Mesendoderm (in vitro differentiated cells): ENCODE measurements at regions not wholly inside any gene's neighbourhood (a gene's known extent, or its start where the extent isn't known, plus 50 kb on each side); places are given as distances from the start of the nearest gene placed in this dataset.

Source experiments
- DNase-seq: peaks from one replicate; pipeline ENCODE4 v3.0.0; 2013
- H2AK5ac ChIP-seq: 2 replicates; pipeline ENCODE4 v1.6.1; 2013; ENCODE audit warnings: low read length, inconsistent platforms
- H2BK120ac ChIP-seq: 2 replicates; pipeline ENCODE4 v1.6.1; 2013; ENCODE audit warnings: low read depth, mild to moderate bottlenecking, low read length, moderate library complexity, mixed read lengths
- H2BK15ac ChIP-seq: replicated peaks from 2 replicates; pipeline ENCODE4 v1.6.1; 2013; ENCODE audit warnings: low read depth, mild to moderate bottlenecking, moderate library complexity
- H2BK5ac ChIP-seq: 2 replicates; pipeline ENCODE4 v1.6.1; 2013; ENCODE audit warnings: low read length, inconsistent platforms
- H3K18ac ChIP-seq: 2 replicates; pipeline ENCODE4 v1.6.1; 2013; ENCODE audit warnings: mild to moderate bottlenecking, low read length, mixed read lengths
- H3K23ac ChIP-seq: one replicate; pipeline ENCODE4 v1.6.1; 2013; ENCODE audit warnings: low read length
- H3K27ac ChIP-seq: 2 replicates; pipeline ENCODE4 v1.5.1; 2013; ENCODE audit warnings: low read depth, mild to moderate bottlenecking, inconsistent platforms, low read length, moderate library complexity
- H3K27me3 ChIP-seq: 2 replicates; pipeline ENCODE4 v1.6.1; 2013; ENCODE audit warnings: low read length, control low read depth, mild to moderate bottlenecking, inconsistent platforms; ENCODE audit not compliant: insufficient read depth, poor library complexity
- H3K36me3 ChIP-seq: 2 replicates; pipeline ENCODE4 v1.6.1; 2013; ENCODE audit warnings: low read length, inconsistent platforms; ENCODE audit not compliant: control insufficient read depth, insufficient read depth
- H3K4ac ChIP-seq: one replicate; pipeline ENCODE4 v1.6.1; 2013; ENCODE audit warnings: low read depth, mild to moderate bottlenecking, low read length, moderate library complexity
- H3K4me1 ChIP-seq: 2 replicates; pipeline ENCODE4 v1.6.1; 2013; ENCODE audit warnings: low read depth, low read length, inconsistent platforms; ENCODE audit not compliant: control insufficient read depth
- H3K4me2 ChIP-seq: 2 replicates; pipeline ENCODE4 v1.6.1; 2013; ENCODE audit warnings: low read length
- H3K4me3 ChIP-seq: 2 replicates; pipeline ENCODE4 v1.5.1; 2013; ENCODE audit warnings: mild to moderate bottlenecking, low read length
- H3K56ac ChIP-seq: one replicate; pipeline ENCODE4 v1.6.1; 2013; ENCODE audit warnings: low read length
- H3K79me1 ChIP-seq: 2 replicates; pipeline ENCODE4 v1.6.1; 2013; ENCODE audit warnings: low read length, inconsistent platforms
- H3K79me2 ChIP-seq: 2 replicates; pipeline ENCODE4 v1.6.1; 2013; ENCODE audit warnings: mild to moderate bottlenecking, low read length; ENCODE audit not compliant: control insufficient read depth, insufficient read depth
- H3K9ac ChIP-seq: 2 replicates; pipeline ENCODE4 v1.6.1; 2013; ENCODE audit warnings: low read length, inconsistent platforms
- H4K5ac ChIP-seq: one replicate; pipeline ENCODE4 v1.6.1; 2013; ENCODE audit warnings: low read length
- H4K8ac ChIP-seq: one replicate; pipeline ENCODE4 v1.6.1; 2013; ENCODE audit warnings: low read depth, mild to moderate bottlenecking, control low read depth, low read length, moderate library complexity
- WGBS: extraction: QIAGEN DNeasy Blood & Tissue Kit; methylation state at CpG from one replicate; pipeline ENCODE4 v1.1.7; 2013; ENCODE audit warnings: low lambda C conversion rate, missing lambda C conversion rate; ENCODE audit not compliant: insufficient coverage; ENCODE audit errors: extremely low coverage; 5-methylcytosine and 5-hydroxymethylcytosine counted together

DNA sequence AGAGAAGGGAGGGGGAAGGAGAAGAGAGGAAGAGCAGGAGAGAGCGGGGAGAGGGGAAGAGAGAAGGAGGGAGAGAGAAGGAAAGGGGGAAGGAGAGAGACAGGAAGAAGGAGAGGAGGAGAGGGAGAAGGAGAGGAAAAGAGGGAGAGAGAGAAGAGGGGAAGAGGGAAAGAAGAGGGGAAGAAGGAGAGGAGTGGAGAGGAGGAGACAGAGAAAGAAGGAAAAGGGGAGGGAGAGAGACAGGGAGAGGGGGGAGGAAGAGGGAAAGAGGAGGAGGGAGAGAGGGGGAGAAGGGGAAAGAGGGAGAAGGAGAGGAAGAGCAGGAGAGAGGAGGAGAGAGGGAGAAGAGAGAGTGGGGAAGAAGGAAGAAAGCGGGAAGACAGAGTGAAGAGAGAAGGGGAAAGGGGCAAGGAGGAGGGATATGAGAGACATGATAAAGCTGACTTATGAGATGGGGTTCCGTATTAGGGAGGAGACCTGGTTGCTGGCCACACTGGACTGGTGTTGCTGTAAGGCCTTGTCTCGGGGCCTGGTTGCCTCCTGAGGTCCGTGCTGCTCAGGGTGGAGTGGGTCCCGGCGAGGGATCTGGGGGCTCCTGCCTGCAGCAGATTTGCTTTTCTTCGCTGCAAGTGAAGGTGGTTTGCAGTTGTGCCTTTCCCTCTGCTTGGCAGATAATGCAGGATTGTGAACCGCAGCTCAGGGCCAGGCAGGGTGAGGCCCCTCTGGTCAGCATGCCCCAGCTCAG lies 139.5 kb downstream of the TEX29 start:
- no peak for DNase-seq
- H2AK5ac ChIP-seq: no peak overlapping the region
- no peak overlapping the region for H3K4ac ChIP-seq
- no peak overlapping the region for H2BK15ac ChIP-seq
- no peak overlapping the region for H2BK120ac ChIP-seq
- no peak overlapping the region for H3K4me2 ChIP-seq
- no peak overlapping the region for H3K56ac ChIP-seq
- no peak overlapping the region for H3K27ac ChIP-seq
- no peaks in the 10 kb centered on the region for H3K36me3 ChIP-seq
- H4K8ac ChIP-seq: no peak overlapping the region
- no peak overlapping the region for H4K5ac ChIP-seq
- no CpG with 5 or more reads among the region's 9 CpGs for WGBS
- no peak overlapping the region for H3K23ac ChIP-seq
- H3K79me2 ChIP-seq: no peaks in the 10 kb centered on the region
- no peak overlapping the region for H3K18ac ChIP-seq
- H3K9ac ChIP-seq: no peak overlapping the region
- H3K4me3 ChIP-seq: no peak overlapping the region
- no peaks in the 10 kb centered on the region for H3K79me1 ChIP-seq
- no peaks in the 10 kb centered on the region for H3K4me1 ChIP-seq
- H3K27me3 ChIP-seq: no peaks in the 10 kb centered on the region
- H2BK5ac ChIP-seq: no peak overlapping the region

GRCh38 chr13:111460548-111461444 lies 140.4 kb downstream of the TEX29 start:
- no peak overlapping the region for H3K9ac ChIP-seq
- H2BK120ac ChIP-seq: no peak overlapping the region
- H3K4ac ChIP-seq: no peak overlapping the region
- H3K27me3 ChIP-seq: no peaks in the 10 kb centered on the region
- H3K4me3 ChIP-seq: no peak overlapping the region
- H3K36me3 ChIP-seq: no peaks in the 10 kb centered on the region
- H4K5ac ChIP-seq: no peak overlapping the region
- H3K27ac ChIP-seq: no peak overlapping the region
- no peak overlapping the region for H2BK15ac ChIP-seq
- DNase-seq: peak; percentile 74
- no peak overlapping the region for H3K56ac ChIP-seq
- H3K23ac ChIP-seq: no peak overlapping the region
- WGBS: no CpG with 5 or more reads among the region's 22 CpGs
- H3K18ac ChIP-seq: no peak overlapping the region
- no peaks in the 10 kb centered on the region for H3K4me1 ChIP-seq
- no peak overlapping the region for H4K8ac ChIP-seq
- no peak overlapping the region for H3K4me2 ChIP-seq
- H2BK5ac ChIP-seq: no peak overlapping the region
- no peaks in the 10 kb centered on the region for H3K79me1 ChIP-seq
- no peak overlapping the region for H2AK5ac ChIP-seq
- no peaks in the 10 kb centered on the region for H3K79me2 ChIP-seq

- DNase-seq: no peak
- no peak overlapping the region for H4K5ac ChIP-seq
- H3K79me1 ChIP-seq: no peaks in the 10 kb centered on the region
- no peak overlapping the region for H2BK5ac ChIP-seq
- no peaks in the 10 kb centered on the region for H3K36me3 ChIP-seq
- no peaks in the 10 kb centered on the region for H3K4me1 ChIP-seq
- no peak overlapping the region for H3K23ac ChIP-seq
- H3K27ac ChIP-seq: no peak overlapping the region
- no peak overlapping the region for H3K56ac ChIP-seq
- no peak overlapping the region for H4K8ac ChIP-seq
- no peak overlapping the region for H3K9ac ChIP-seq
- no peaks in the 10 kb centered on the region for H3K79me2 ChIP-seq
- no peak overlapping the region for H2BK120ac ChIP-seq
- H2AK5ac ChIP-seq: no peak overlapping the region
- H3K4me2 ChIP-seq: no peak overlapping the region
- no peak overlapping the region for H3K18ac ChIP-seq
- no peak overlapping the region for H3K4me3 ChIP-seq
- no CpG with 5 or more reads among the region's 15 CpGs for WGBS
- no peak overlapping the region for H3K4ac ChIP-seq
- H3K27me3 ChIP-seq: no peaks in the 10 kb centered on the region
- H2BK15ac ChIP-seq: no peak overlapping the region
Observed at GRCh38 chr13:111461445-111462149, 141.2 kb downstream of the TEX29 start.

GRCh38 chr13:111462221-111462764 lies 141.9 kb downstream of the TEX29 start:
- DNase-seq: no peak

DNA sequence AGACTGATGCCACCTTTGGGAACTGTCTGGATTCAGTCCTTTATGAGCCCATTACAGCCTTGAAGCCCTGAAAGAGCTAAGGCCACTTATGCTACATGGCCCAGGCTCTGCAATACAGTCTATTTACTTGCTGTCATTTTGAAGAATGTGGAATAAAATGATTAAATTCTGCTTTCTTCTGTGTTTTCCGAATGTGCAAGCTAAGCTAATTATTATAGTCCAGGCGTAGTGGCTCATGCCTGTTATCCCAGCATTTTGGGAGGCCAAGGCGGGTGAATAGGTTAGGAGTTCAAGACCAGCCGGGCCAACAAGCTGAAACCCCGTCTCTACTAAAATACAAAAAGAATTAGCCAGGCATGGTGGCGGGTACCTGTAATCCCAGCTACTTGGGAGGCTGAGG lies 142.5 kb downstream of the TEX29 start:
- no peak overlapping the region for H2BK15ac ChIP-seq
- no peaks in the 10 kb centered on the region for H3K36me3 ChIP-seq
- no peaks in the 10 kb centered on the region for H3K79me1 ChIP-seq
- no peak overlapping the region for H3K4me3 ChIP-seq
- H3K4me1 ChIP-seq: no peaks in the 10 kb centered on the region
- H3K23ac ChIP-seq: no peak overlapping the region
- H2BK120ac ChIP-seq: no peak overlapping the region
- no peak overlapping the region for H3K4ac ChIP-seq
- no peak overlapping the region for H3K9ac ChIP-seq
- DNase-seq: no peak
- H3K56ac ChIP-seq: no peak overlapping the region
- H2BK5ac ChIP-seq: no peak overlapping the region
- no peak overlapping the region for H3K18ac ChIP-seq
- no peaks in the 10 kb centered on the region for H3K79me2 ChIP-seq
- H3K27ac ChIP-seq: no peak overlapping the region
- H4K5ac ChIP-seq: no peak overlapping the region
- no CpG with 5 or more reads among the region's 6 CpGs for WGBS
- no peak overlapping the region for H4K8ac ChIP-seq
- no peaks in the 10 kb centered on the region for H3K27me3 ChIP-seq
- no peak overlapping the region for H2AK5ac ChIP-seq
- H3K4me2 ChIP-seq: no peak overlapping the region

More at GRCh38 chr13:111462221-111462764, 141.9 kb downstream of the TEX29 start:
- Histone ChIP-seq H3K18ac (no peak overlapping the region), H3K79me2 (no peaks in the 10 kb centered on the region), H3K79me1 (no peaks in the 10 kb centered on the region), H3K56ac (no peak overlapping the region), H2BK120ac (no peak overlapping the region), H3K36me3 (no peaks in the 10 kb centered on the region), H2BK5ac (no peak overlapping the region), H2BK15ac (no peak overlapping the region), H3K4me3 (no peak overlapping the region), H3K4me2 (no peak overlapping the region), H4K8ac (no peak overlapping the region), H4K5ac (no peak overlapping the region), H3K27me3 (no peaks in the 10 kb centered on the region), H3K4ac (no peak overlapping the region), H3K9ac (no peak overlapping the region), H2AK5ac (no peak overlapping the region), H3K23ac (no peak overlapping the region), H3K27ac (no peak overlapping the region), H3K4me1 (no peaks in the 10 kb centered on the region)
- no CpG with 5 or more reads among the region's 14 CpGs for WGBS
